Epidermal melanocyte (primary cell): ENCODE measurements at regions not wholly inside any gene's neighbourhood (a gene's known extent, or its start where the extent isn't known, plus 50 kb on each side); places are given as distances from the start of the nearest gene placed in this dataset.

Source experiments
- DNase-seq: peaks from one replicate; pipeline ENCODE4 v3.0.0; 2011; ENCODE audit warnings: low spot score; ENCODE audit not compliant: insufficient read length

GRCh38 chr17:79292501-79292900 is 217.9 kb downstream of the ENGASE start:
- no peak for DNase-seq

GRCh38 chr17:79291391-79291790 is 216.8 kb downstream of the ENGASE start:
- DNase-seq, result no peak

- DNase-seq, result no peak
Measured at GRCh38 chr17:79290726-79291125, 216.1 kb downstream of the ENGASE start.

GRCh38 chr17:79288950-79289349 is 214.3 kb downstream of the ENGASE start:
- DNase-seq, result no peak

- DNase-seq, result no peak
Measured at GRCh38 chr17:79286440-79286839, 211.8 kb downstream of the ENGASE start.

- no peak for DNase-seq
Measured at GRCh38 chr17:79285973-79286372, 211.3 kb downstream of the ENGASE start.

GRCh38 chr17:79282294-79282693 is 207.7 kb downstream of the ENGASE start:
- DNase-seq, result no peak

- no peak for DNase-seq
Measured at GRCh38 chr17:79281803-79282202, 207.2 kb downstream of the ENGASE start.

- no peak for DNase-seq
Measured at GRCh38 chr17:79280866-79281572, 206.4 kb downstream of the ENGASE start.

GRCh38 chr17:79280010-79280409 is 205.4 kb downstream of the ENGASE start:
- no peak for DNase-seq

- DNase-seq, result no peak
Measured at GRCh38 chr17:79279320-79279719, 204.7 kb downstream of the ENGASE start.

GRCh38 chr17:79276821-79277220 is 202.2 kb downstream of the ENGASE start:
- no peak for DNase-seq

- DNase-seq, result no peak
Measured at GRCh38 chr17:79273660-79274059, 199.0 kb downstream of the ENGASE start.

GRCh38 chr17:79272666-79273219 is 198.1 kb downstream of the ENGASE start:
- DNase-seq, result no peak

GRCh38 chr17:79272220-79272619 is 197.6 kb downstream of the ENGASE start:
- DNase-seq, result no peak

GRCh38 chr17:79269620-79270019 is 195.0 kb downstream of the ENGASE start:
- DNase-seq, result no peak

- no peak for DNase-seq
Measured at GRCh38 chr17:79263191-79263590, 188.6 kb downstream of the ENGASE start.

- DNase-seq, result no peak
Measured at GRCh38 chr17:79262624-79263023, 188.0 kb downstream of the ENGASE start.

- no peak for DNase-seq
Measured at GRCh38 chr17:79261355-79262072, 186.9 kb downstream of the ENGASE start.

- DNase-seq, result no peak
Measured at GRCh38 chr17:79258843-79259242, 184.2 kb downstream of the ENGASE start.

GRCh38 chr17:79258041-79258440 is 183.4 kb downstream of the ENGASE start:
- no peak for DNase-seq

- DNase-seq, result no peak
Measured at GRCh38 chr17:79255926-79256585, 181.4 kb downstream of the ENGASE start.
